RPMI7951 (cell line): ENCODE measurements at regions not wholly inside any gene's neighbourhood (a gene's known extent, or its start where the extent isn't known, plus 50 kb on each side); places are given as distances from the start of the nearest gene placed in this dataset.

Source experiments
- DNase-seq: peaks from one replicate; pipeline ENCODE4 v3.0.0-alpha.2; 2012; ENCODE audit warnings: low read depth

- no peak for DNase-seq
Measured at GRCh38 chr5:106882035-106882434, 788.7 kb downstream of the EFNA5 start.

- no peak for DNase-seq
Measured at GRCh38 chr5:106880656-106881055, 790.1 kb downstream of the EFNA5 start.

GRCh38 chr5:106877881-106878280 is 792.9 kb downstream of the EFNA5 start:
- DNase-seq, result no peak

- DNase-seq, result peak; percentile 15
Measured at GRCh38 chr5:106876665-106877194, 794.0 kb downstream of the EFNA5 start.

- no peak for DNase-seq
Measured at GRCh38 chr5:106876298-106876622, 794.5 kb downstream of the EFNA5 start.

- peak; percentile 45 for DNase-seq
Measured at GRCh38 chr5:106875591-106876297, 795.0 kb downstream of the EFNA5 start.

GRCh38 chr5:106874974-106875373 is 795.8 kb downstream of the EFNA5 start:
- no peak for DNase-seq

- DNase-seq, result no peak
Measured at GRCh38 chr5:106874531-106874930, 796.2 kb downstream of the EFNA5 start.

- DNase-seq, result peak; percentile 1
Measured at GRCh38 chr5:106873568-106873967, 797.2 kb downstream of the EFNA5 start.

- no peak for DNase-seq
Measured at GRCh38 chr5:106865279-106865678, 805.5 kb downstream of the EFNA5 start.

GRCh38 chr5:106862450-106863193 is 808.1 kb downstream of the EFNA5 start:
- DNase-seq, result peak; percentile 49

- no peak for DNase-seq
Measured at GRCh38 chr5:106860398-106861044, 810.2 kb downstream of the EFNA5 start.

- DNase-seq, result no peak
Measured at GRCh38 chr5:106858616-106859015, 812.1 kb downstream of the EFNA5 start.

- DNase-seq, result no peak
Measured at GRCh38 chr5:106854922-106855321, 815.8 kb downstream of the EFNA5 start.

- no peak for DNase-seq
Measured at GRCh38 chr5:106854105-106854687, 816.5 kb downstream of the EFNA5 start.

GRCh38 chr5:106853266-106853665 is 817.5 kb downstream of the EFNA5 start:
- DNase-seq, result no peak

- no peak for DNase-seq
Measured at GRCh38 chr5:106849266-106849665, 821.5 kb downstream of the EFNA5 start.

GRCh38 chr5:106843812-106844416 is 826.8 kb downstream of the EFNA5 start:
- DNase-seq, result peak; percentile 6

GRCh38 chr5:106833517-106833916 is 837.2 kb downstream of the EFNA5 start:
- no peak for DNase-seq

GRCh38 chr5:106827061-106827460 is 843.7 kb downstream of the EFNA5 start:
- no peak for DNase-seq

- DNase-seq, result no peak
Measured at GRCh38 chr5:106825374-106825773, 845.4 kb downstream of the EFNA5 start.

GRCh38 chr5:106822851-106823250 is 847.9 kb downstream of the EFNA5 start:
- DNase-seq, result no peak
